GM18526 (cell line): ENCODE measurements at regions not wholly inside any gene's neighbourhood (a gene's known extent, or its start where the extent isn't known, plus 50 kb on each side); places are given as distances from the start of the nearest gene placed in this dataset.

ENCODE experiments used
- POLR2A ChIP-seq: IDR thresholded peaks from 3 replicates; pipeline ENCODE4 v1.6.1; 2011; ENCODE audit not compliant: insufficient read length; ENCODE audit errors: extremely low read depth

- no peak for TF ChIP-seq POLR2A
These were observed 464.6 kb downstream of the PCNX1 start for GRCh38 chr14:71371711-71372396.

- TF ChIP-seq POLR2A: no peak
These were observed 465.2 kb downstream of the PCNX1 start for GRCh38 chr14:71372411-71372838.

- TF ChIP-seq POLR2A: no peak
These were observed 466.5 kb downstream of the PCNX1 start for GRCh38 chr14:71373773-71374172.

- TF ChIP-seq POLR2A: no peak
These were observed 467.7 kb downstream of the PCNX1 start for GRCh38 chr14:71374989-71375388.

GRCh38 chr14:71377099-71377498 is 469.8 kb downstream of the PCNX1 start:
- TF ChIP-seq POLR2A: no peak

- TF ChIP-seq POLR2A: no peak
These were observed 473.0 kb downstream of the PCNX1 start for GRCh38 chr14:71380271-71380670.

GRCh38 chr14:71381814-71382213 is 474.6 kb downstream of the PCNX1 start:
- no peak for TF ChIP-seq POLR2A

GRCh38 chr14:71382315-71382714 is 475.1 kb downstream of the PCNX1 start:
- TF ChIP-seq POLR2A: no peak

- no peak for TF ChIP-seq POLR2A
These were observed 476.3 kb downstream of the PCNX1 start for GRCh38 chr14:71383510-71383909.

DNA sequence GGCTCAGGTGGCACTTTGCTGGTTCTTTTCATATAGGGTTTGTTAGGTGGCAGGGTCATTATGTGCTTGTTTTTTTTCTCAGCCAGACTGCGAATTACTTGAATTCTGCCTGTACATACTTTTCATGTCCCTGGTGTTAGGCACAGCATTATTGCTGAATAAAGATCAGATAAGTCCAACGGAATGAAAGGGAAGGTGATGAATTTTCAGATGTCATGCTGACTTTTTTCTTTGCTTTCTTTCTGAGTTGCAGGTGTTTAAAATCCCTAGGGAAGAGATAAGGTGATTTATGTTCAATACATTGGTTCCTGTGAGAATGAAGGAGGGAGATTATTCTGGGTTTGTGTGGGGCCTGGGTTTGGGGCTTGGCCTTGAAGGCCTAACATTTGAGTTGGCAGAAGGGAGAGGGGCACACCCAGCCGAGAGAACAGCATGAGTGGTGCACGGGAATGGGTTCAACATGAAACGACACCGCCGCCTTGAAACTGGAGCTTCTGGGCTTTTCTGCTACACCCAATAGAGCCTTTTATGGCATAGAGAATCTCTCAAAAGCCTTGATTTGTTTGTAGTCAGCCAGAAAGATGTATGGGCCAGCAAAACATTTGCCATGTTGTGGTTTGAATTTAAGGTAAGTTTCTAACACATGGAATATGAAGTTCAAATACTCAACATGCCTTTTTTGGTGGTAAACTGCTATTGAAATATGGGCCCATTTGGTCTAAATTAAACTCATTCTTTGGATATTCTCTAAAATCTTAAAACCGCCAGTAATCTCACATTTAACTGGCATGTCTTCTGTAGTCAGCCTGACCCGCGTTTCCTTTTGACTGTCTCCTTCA is 477.0 kb downstream of the PCNX1 start:
- TF ChIP-seq POLR2A: no peak

DNA sequence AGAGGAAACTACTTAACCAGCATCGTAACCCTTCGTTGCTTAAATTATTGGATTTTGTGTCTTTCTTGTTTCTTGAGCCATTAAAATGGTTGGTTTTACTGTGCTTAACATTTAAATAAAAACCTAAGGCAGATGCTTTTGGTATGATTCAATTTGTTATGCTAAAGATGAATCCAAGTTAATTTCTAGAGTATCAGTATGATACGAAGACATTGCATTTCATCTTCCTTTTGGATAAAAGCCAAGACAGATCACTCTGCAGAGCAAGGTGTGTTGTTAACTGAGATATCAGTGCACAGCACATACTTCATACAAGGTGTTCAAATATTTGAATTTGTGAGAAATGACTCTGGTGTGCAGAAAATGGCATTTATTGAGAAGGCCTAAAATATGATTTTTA is 480.5 kb downstream of the PCNX1 start:
- no peak for TF ChIP-seq POLR2A

- TF ChIP-seq POLR2A: no peak
These were observed 481.1 kb downstream of the PCNX1 start for GRCh38 chr14:71388336-71388735.

DNA sequence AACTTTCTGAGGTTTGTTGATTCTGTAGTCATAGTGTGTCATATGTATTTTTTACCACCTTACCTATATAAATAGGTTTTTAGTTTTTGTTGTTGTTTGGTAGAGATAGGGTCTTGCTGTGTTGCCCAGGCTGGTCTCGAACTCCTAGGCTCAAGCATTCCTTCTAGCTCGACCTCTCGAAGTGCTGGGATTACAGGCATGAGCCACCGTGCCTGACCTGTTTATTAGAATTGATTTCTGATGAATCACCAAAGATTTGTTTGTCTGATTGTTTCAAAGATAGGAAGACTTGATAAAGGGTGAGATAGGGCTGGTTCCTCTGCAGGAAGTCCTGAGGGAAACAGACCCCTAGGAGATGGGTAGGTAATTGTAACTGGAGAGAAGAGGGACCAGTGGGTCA is 481.6 kb downstream of the PCNX1 start:
- no peak for TF ChIP-seq POLR2A

DNA sequence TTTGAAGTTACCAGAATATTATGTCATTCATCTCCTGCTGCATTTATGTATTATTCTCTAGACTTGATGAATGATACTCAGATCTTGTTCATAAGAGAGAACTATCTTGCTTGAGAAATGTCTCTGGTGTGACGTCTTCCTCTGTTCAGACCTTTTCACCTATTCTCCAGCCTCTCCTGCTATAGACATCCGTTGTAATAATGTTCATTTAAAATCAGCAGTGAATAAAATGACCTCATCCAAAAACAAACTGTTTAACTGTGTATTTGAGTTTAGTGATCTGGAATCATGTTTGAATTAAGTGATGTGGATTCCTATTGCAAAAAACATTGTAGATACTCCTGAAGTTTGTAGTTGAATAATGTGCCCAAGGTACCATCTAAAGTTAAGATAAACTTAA is 487.1 kb downstream of the PCNX1 start:
- no peak for TF ChIP-seq POLR2A

- TF ChIP-seq POLR2A: no peak
These were observed 487.9 kb downstream of the PCNX1 start for GRCh38 chr14:71395151-71395604.

GRCh38 chr14:71395636-71396035 is 488.4 kb downstream of the PCNX1 start:
- no peak for TF ChIP-seq POLR2A
